Caco-2 (cell line): ENCODE measurements at regions not wholly inside any gene's neighbourhood (a gene's known extent, or its start where the extent isn't known, plus 50 kb on each side); places are given as distances from the start of the nearest gene placed in this dataset.

Experiments used
- BruUV-seq: library from RNA; stranded (reverse); fragments of 400-500 nt; replicated peaks from 2 replicates; lab custom pipeline; 2021; lab: Mats Ljungman, UMichigan
- CTCF ChIA-PET: fragments of 300-600 bp; sonication (Branson Sonifier 250); formaldehyde crosslinking; loops from one replicate; lab custom pipeline; 2022; ENCODE audit warnings: antibody characterized with exemption; lab: Charles Lee
- POLR2A ChIA-PET: fragments of 300-600 bp; sonication (Branson Sonifier 250); formaldehyde crosslinking; loops from one replicate; lab custom pipeline; 2022; ENCODE audit warnings: antibody characterized with exemption; lab: Charles Lee
- DNase-seq, 2 experiments: peaks; one replicate each; pipeline versions ENCODE4 v3.0.0 to v3.0.0-alpha.2; 2020 to 2022
- H3K27me3 ChIP-seq: replicated peaks from 2 replicates; pipeline ENCODE4 v1.6.0; 2011; ENCODE audit warnings: low read length; ENCODE audit not compliant: control insufficient read depth, insufficient read depth
- H3K36me3 ChIP-seq: 2 replicates; pipeline ENCODE4 v1.5.1; 2011; ENCODE audit warnings: low read length; ENCODE audit not compliant: control insufficient read depth, insufficient read depth
- H3K4me1 ChIP-seq: fragments of 250-450 bp; sonication (Bioruptor Pico); 2 replicates; pipeline ENCODE4 v1.5.1; 2020; ENCODE audit warnings: mild to moderate bottlenecking
- H3K4me3 ChIP-seq: 2 replicates; pipeline ENCODE4 v1.5.1; 2011; ENCODE audit warnings: low read depth, mild to moderate bottlenecking, control low read depth, low read length
- H3K9me3 ChIP-seq: fragments of 250-450 bp; sonication (Bioruptor Pico); 2 replicates; pipeline ENCODE4 v1.5.1; 2020; ENCODE audit warnings: mild to moderate bottlenecking, moderate library complexity
- H3K27ac Mint-ChIP-seq: one replicate; pipeline ENCODE4 v1.8.0; 2022; ENCODE audit warnings: mixed read lengths; ENCODE audit not compliant: unreplicated experiment
- H3K27me3 Mint-ChIP-seq: one replicate; pipeline ENCODE4 v1.8.0; 2022; ENCODE audit warnings: mixed read lengths; ENCODE audit not compliant: insufficient read depth, unreplicated experiment
- H3K36me3 Mint-ChIP-seq: one replicate; pipeline ENCODE4 v1.8.0; 2022; ENCODE audit warnings: mild to moderate bottlenecking, mixed read lengths; ENCODE audit not compliant: insufficient read depth, unreplicated experiment
- H3K4me1 Mint-ChIP-seq: one replicate; pipeline ENCODE4 v1.8.0; 2022; ENCODE audit warnings: low read depth, mixed read lengths; ENCODE audit not compliant: unreplicated experiment
- H3K4me3 Mint-ChIP-seq: one replicate; pipeline ENCODE4 v1.8.0; 2022; ENCODE audit warnings: mild to moderate bottlenecking, moderate library complexity, mixed read lengths; ENCODE audit not compliant: unreplicated experiment
- H3K9me3 Mint-ChIP-seq: one replicate; pipeline ENCODE4 v1.8.0; 2022; ENCODE audit warnings: mixed read lengths; ENCODE audit not compliant: unreplicated experiment
- intact Hi-C: fragments of 100-400 bp; cut with micrococcal nuclease; formaldehyde crosslinking; loops from one replicate; pipeline ENCODE4 v1.10.0; 2022; ENCODE audit not compliant: unreplicated experiment
- TF ChIP-seq, protein P1 (sequence below), 2 experiments: fragments of 200-600 bp in 1 of 2; IDR thresholded peaks; 1 replicate in 1 of 2; 2 replicates in 1 of 2; pipeline versions ENCODE4 v1.5.1 to v1.8.0; 2011 to 2022; ENCODE audit warnings: antibody characterized with exemption in 1 of 2, control low read depth in 1 of 2, inconsistent platforms in 1 of 2, low read depth in 1 of 2, low read length in 1 of 2, mild to moderate bottlenecking in 1 of 2, moderate library complexity in 1 of 2; ENCODE audit not compliant: insufficient read depth in 1 of 2, severe bottlenecking in 1 of 2, unreplicated experiment in 1 of 2

DNA sequence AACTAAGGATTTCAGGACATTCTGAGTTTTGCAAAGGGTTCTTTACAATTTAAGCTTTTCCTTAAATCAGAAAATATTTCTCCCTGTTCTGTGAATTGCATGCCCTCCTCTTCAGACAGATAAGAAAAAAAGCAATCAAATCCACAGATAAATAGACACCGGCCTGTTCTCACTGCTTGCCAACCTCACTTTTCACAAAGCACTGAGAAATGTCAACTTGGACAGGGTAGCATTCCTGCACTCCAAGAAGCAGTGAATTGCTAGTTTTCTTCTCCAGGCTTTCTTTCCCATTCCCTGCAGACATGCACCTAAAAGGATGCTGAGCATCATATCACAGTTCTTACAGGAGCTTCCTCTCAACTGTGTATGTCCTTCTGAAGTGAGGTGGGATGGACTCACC, 226.0 kb downstream of the CHRM3 start:
- Histone ChIP-seq H3K27me3 (no peaks in the 10 kb centered on the region), H3K4me3 (no peak overlapping the region), H3K4me1 (peaks cover 6% of the 10 kb centered on the region; the same call in 1 of the 2 replicates), H3K36me3 (no peaks in the 10 kb centered on the region), H3K9me3 (no peaks in the 10 kb centered on the region)
- no peaks in the 10 kb centered on the region for H3K9me3 Mint-ChIP-seq
- no peak overlapping the region for H3K4me3 Mint-ChIP-seq
- H3K36me3 Mint-ChIP-seq, result no peaks in the 10 kb centered on the region
- CTCF ChIA-PET, result no interaction called here
- BruUV-seq, result no TSS peak
- intact Hi-C loops, result no loop called here
- no peak overlapping the region for H3K27ac Mint-ChIP-seq
- no peak for DNase-seq
- TF ChIP-seq, protein P1, sequence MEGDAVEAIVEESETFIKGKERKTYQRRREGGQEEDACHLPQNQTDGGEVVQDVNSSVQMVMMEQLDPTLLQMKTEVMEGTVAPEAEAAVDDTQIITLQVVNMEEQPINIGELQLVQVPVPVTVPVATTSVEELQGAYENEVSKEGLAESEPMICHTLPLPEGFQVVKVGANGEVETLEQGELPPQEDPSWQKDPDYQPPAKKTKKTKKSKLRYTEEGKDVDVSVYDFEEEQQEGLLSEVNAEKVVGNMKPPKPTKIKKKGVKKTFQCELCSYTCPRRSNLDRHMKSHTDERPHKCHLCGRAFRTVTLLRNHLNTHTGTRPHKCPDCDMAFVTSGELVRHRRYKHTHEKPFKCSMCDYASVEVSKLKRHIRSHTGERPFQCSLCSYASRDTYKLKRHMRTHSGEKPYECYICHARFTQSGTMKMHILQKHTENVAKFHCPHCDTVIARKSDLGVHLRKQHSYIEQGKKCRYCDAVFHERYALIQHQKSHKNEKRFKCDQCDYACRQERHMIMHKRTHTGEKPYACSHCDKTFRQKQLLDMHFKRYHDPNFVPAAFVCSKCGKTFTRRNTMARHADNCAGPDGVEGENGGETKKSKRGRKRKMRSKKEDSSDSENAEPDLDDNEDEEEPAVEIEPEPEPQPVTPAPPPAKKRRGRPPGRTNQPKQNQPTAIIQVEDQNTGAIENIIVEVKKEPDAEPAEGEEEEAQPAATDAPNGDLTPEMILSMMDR (IDR thresholded peaks at IDR 0.05; ENCODE audit: insufficient read depth in 1 of 2, low read depth in 1 of 2, low read length in 1 of 2, severe bottlenecking in 1 of 2, unreplicated experiment in 1 of 2), result no peak
- no peaks in the 10 kb centered on the region for H3K27me3 Mint-ChIP-seq
- POLR2A ChIA-PET, result no interaction called here
- no peaks in the 10 kb centered on the region for H3K4me1 Mint-ChIP-seq

DNA sequence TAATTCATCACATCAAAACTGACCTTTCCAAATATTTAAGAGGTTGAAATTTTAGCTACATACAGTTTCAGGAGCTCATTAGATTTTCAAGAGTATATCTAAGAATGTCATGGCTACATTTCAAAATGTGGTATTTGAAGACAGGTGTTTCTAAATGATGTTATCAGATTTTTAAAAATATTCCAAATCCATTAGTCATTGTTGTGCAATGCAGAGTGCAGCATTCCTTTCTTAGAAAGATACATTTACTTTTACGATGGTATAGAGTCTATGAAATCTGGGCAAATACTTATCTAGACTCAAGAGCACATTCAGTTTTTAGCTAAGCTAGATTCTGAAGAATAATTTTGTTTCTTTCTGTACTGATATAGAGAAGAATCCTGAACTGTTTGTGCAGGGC, 230.3 kb downstream of the CHRM3 start:
- no peaks in the 10 kb centered on the region for H3K27me3 ChIP-seq
- Mint-ChIP-seq H3K9me3 (no peaks in the 10 kb centered on the region), H3K27ac (no peak overlapping the region), H3K4me1 (no peaks in the 10 kb centered on the region), H3K27me3 (no peaks in the 10 kb centered on the region), H3K4me3 (no peak overlapping the region), H3K36me3 (no peaks in the 10 kb centered on the region)
- intact Hi-C loops, result no loop called here
- no peak for DNase-seq
- POLR2A ChIA-PET, result no interaction called here
- TF ChIP-seq, protein P1 (IDR thresholded peaks at IDR 0.05; ENCODE audit: insufficient read depth in 1 of 2, low read depth in 1 of 2, low read length in 1 of 2, severe bottlenecking in 1 of 2, unreplicated experiment in 1 of 2), result no peak
- CTCF ChIA-PET, result no interaction called here
- peaks cover 6% of the 10 kb centered on the region; the same call in 1 of the 2 replicates for H3K4me1 ChIP-seq
- no peak overlapping the region for H3K4me3 ChIP-seq
- no peaks in the 10 kb centered on the region for H3K36me3 ChIP-seq
- no TSS peak for BruUV-seq
- H3K9me3 ChIP-seq, result no peaks in the 10 kb centered on the region

DNA sequence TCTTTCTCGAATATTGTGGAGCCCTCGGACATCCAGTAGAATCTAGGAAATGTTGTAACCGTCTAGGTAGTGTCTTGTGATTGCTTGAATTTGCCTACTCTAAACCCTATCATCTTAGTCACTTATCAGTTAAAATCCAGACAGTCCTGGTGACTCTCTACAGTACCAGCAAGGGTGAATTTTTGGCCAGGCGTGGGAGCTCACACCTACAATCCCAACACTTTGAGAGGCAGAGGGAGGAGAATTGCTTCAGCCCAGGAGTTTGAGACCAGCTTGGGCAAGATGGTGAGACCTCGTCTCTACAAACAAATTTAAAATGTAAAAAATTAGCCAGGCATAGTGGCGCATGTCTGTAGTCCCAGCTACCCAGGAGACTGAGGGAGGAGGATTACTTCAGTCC, 230.9 kb downstream of the CHRM3 start:
- Histone ChIP-seq H3K36me3 (no peaks in the 10 kb centered on the region), H3K27me3 (no peaks in the 10 kb centered on the region), H3K4me3 (no peak overlapping the region), H3K4me1 (peaks cover 6% of the 10 kb centered on the region; the same call in 1 of the 2 replicates), H3K9me3 (no peaks in the 10 kb centered on the region)
- no TSS peak for BruUV-seq
- no peak for DNase-seq
- H3K4me1 Mint-ChIP-seq, result no peaks in the 10 kb centered on the region
- H3K27me3 Mint-ChIP-seq, result no peaks in the 10 kb centered on the region
- POLR2A ChIA-PET, result no interaction called here
- H3K4me3 Mint-ChIP-seq, result no peak overlapping the region
- H3K27ac Mint-ChIP-seq, result no peak overlapping the region
- H3K9me3 Mint-ChIP-seq, result no peaks in the 10 kb centered on the region
- intact Hi-C loops, result no loop called here
- CTCF ChIA-PET, result no interaction called here
- H3K36me3 Mint-ChIP-seq, result peaks cover 1% of the 10 kb centered on the region
- TF ChIP-seq, protein P1 (IDR thresholded peaks at IDR 0.05; ENCODE audit: insufficient read depth in 1 of 2, low read depth in 1 of 2, low read length in 1 of 2, severe bottlenecking in 1 of 2, unreplicated experiment in 1 of 2), result no peak
